ENCODE measurements at regions not wholly inside any gene's neighbourhood (a gene's known extent, or its start where the extent isn't known, plus 50 kb on each side); places are given as distances from the start of the nearest gene placed in this dataset.

- TF ChIP-seq EZH2phosphoT487 (IDR thresholded peaks at IDR 0.05; ENCODE audit: insufficient read depth, low read depth) (no peak), EZH2 (IDR thresholded peaks at IDR 0.05; ENCODE audit: insufficient read depth, poor library complexity, severe bottlenecking) (no peak)
Measured at GRCh38 chr20:59520814-59521213, 83.5 kb upstream of the PHACTR3 start.
